ENCODE measurements at regions not wholly inside any gene's neighbourhood (a gene's known extent, or its start where the extent isn't known, plus 50 kb on each side); places are given as distances from the start of the nearest gene placed in this dataset.

GRCh38 chr21:34011660-34012059 lies 61.7 kb upstream of the MRPS6 start:
- Histone ChIP-seq H3K36me3 (ENCODE audit: control insufficient read depth, insufficient read depth, low read length) (no peaks in the 10 kb centered on the region), H3K4me1 (ENCODE audit: control insufficient read depth, insufficient read depth, low read length) (no peaks in the 10 kb centered on the region), H3K9me3 (ENCODE audit: control insufficient read depth, low read length) (no peaks in the 10 kb centered on the region), H3K27ac (ENCODE audit: insufficient read depth, low read depth, low read length, poor library complexity, severe bottlenecking) (no peak overlapping the region), H3K4me3 (ENCODE audit: insufficient read depth, low read depth, low read length) (no peak overlapping the region), H3K27me3 (ENCODE audit: control insufficient read depth, insufficient read depth, low read length, poor library complexity, severe bottlenecking) (no peaks in the 10 kb centered on the region)
- 100% methylated on average over 1 of the region's 1 CpG; no CpG with 5 or more reads in 1 of the 2 experiments for WGBS, 2 experiments

GRCh38 chr21:34009193-34009592 lies 64.2 kb upstream of the MRPS6 start:
- no peaks in the 10 kb centered on the region for H3K36me3 ChIP-seq (ENCODE audit: control insufficient read depth, insufficient read depth, low read length)
- H3K4me3 ChIP-seq (ENCODE audit: insufficient read depth, low read depth, low read length): no peak overlapping the region
- no peaks in the 10 kb centered on the region for H3K4me1 ChIP-seq (ENCODE audit: control insufficient read depth, insufficient read depth, low read length)
- 64 to 66% methylated on average over 3 of the region's 3 CpGs for WGBS, 2 experiments
- no peak overlapping the region for H3K27ac ChIP-seq (ENCODE audit: insufficient read depth, low read depth, low read length, poor library complexity, severe bottlenecking)
- H3K27me3 ChIP-seq (ENCODE audit: control insufficient read depth, insufficient read depth, low read length, poor library complexity, severe bottlenecking): no peaks in the 10 kb centered on the region
- no peaks in the 10 kb centered on the region for H3K9me3 ChIP-seq (ENCODE audit: control insufficient read depth, low read length)

- no peaks in the 10 kb centered on the region for H3K36me3 ChIP-seq (ENCODE audit: control insufficient read depth, insufficient read depth, low read length)
- H3K4me3 ChIP-seq (ENCODE audit: insufficient read depth, low read depth, low read length): no peak overlapping the region
- WGBS, 2 experiments: 73 to 77% methylated on average over 5 of the region's 5 CpGs
- no peaks in the 10 kb centered on the region for H3K27me3 ChIP-seq (ENCODE audit: control insufficient read depth, insufficient read depth, low read length, poor library complexity, severe bottlenecking)
- no peaks in the 10 kb centered on the region for H3K4me1 ChIP-seq (ENCODE audit: control insufficient read depth, insufficient read depth, low read length)
- no peak overlapping the region for H3K27ac ChIP-seq (ENCODE audit: insufficient read depth, low read depth, low read length, poor library complexity, severe bottlenecking)
- no peaks in the 10 kb centered on the region for H3K9me3 ChIP-seq (ENCODE audit: control insufficient read depth, low read length)
These were observed 64.8 kb upstream of the MRPS6 start for GRCh38 chr21:34008618-34009017.

GRCh38 chr21:34006611-34007168 lies 66.7 kb upstream of the MRPS6 start:
- Histone ChIP-seq H3K27me3 (ENCODE audit: control insufficient read depth, insufficient read depth, low read length, poor library complexity, severe bottlenecking) (no peaks in the 10 kb centered on the region), H3K36me3 (ENCODE audit: control insufficient read depth, insufficient read depth, low read length) (no peaks in the 10 kb centered on the region), H3K4me1 (ENCODE audit: control insufficient read depth, insufficient read depth, low read length) (no peaks in the 10 kb centered on the region), H3K9me3 (ENCODE audit: control insufficient read depth, low read length) (no peaks in the 10 kb centered on the region), H3K4me3 (ENCODE audit: insufficient read depth, low read depth, low read length) (no peak overlapping the region), H3K27ac (ENCODE audit: insufficient read depth, low read depth, low read length, poor library complexity, severe bottlenecking) (no peak overlapping the region)
- WGBS, 2 experiments: 93 to 94% methylated on average over 6 of the region's 6 CpGs

GRCh38 chr21:34004974-34005373 lies 68.4 kb upstream of the MRPS6 start:
- Histone ChIP-seq H3K4me1 (ENCODE audit: control insufficient read depth, insufficient read depth, low read length) (no peaks in the 10 kb centered on the region), H3K27ac (ENCODE audit: insufficient read depth, low read depth, low read length, poor library complexity, severe bottlenecking) (no peak overlapping the region), H3K36me3 (ENCODE audit: control insufficient read depth, insufficient read depth, low read length) (no peaks in the 10 kb centered on the region), H3K9me3 (ENCODE audit: control insufficient read depth, low read length) (no peaks in the 10 kb centered on the region), H3K4me3 (ENCODE audit: insufficient read depth, low read depth, low read length) (no peak overlapping the region), H3K27me3 (ENCODE audit: control insufficient read depth, insufficient read depth, low read length, poor library complexity, severe bottlenecking) (no peaks in the 10 kb centered on the region)
- WGBS, 2 experiments: 85 to 86% methylated on average over 5 of the region's 5 CpGs

- H3K4me3 ChIP-seq (ENCODE audit: insufficient read depth, low read depth, low read length): no peak overlapping the region
These were observed 69.1 kb upstream of the MRPS6 start for GRCh38 chr21:34004013-34004938.

GRCh38 chr21:34003428-34003827 lies 70.0 kb upstream of the MRPS6 start:
- H3K9me3 ChIP-seq (ENCODE audit: control insufficient read depth, low read length): no peaks in the 10 kb centered on the region
- H3K4me1 ChIP-seq (ENCODE audit: control insufficient read depth, insufficient read depth, low read length): no peaks in the 10 kb centered on the region
- no peak overlapping the region for H3K27ac ChIP-seq (ENCODE audit: insufficient read depth, low read depth, low read length, poor library complexity, severe bottlenecking)
- 86 to 93% methylated on average over 1 of the region's 1 CpG for WGBS, 2 experiments
- H3K4me3 ChIP-seq (ENCODE audit: insufficient read depth, low read depth, low read length): no peak overlapping the region
- H3K27me3 ChIP-seq (ENCODE audit: control insufficient read depth, insufficient read depth, low read length, poor library complexity, severe bottlenecking): no peaks in the 10 kb centered on the region
- no peaks in the 10 kb centered on the region for H3K36me3 ChIP-seq (ENCODE audit: control insufficient read depth, insufficient read depth, low read length)

More at GRCh38 chr21:34004013-34004938, 69.1 kb upstream of the MRPS6 start:
- Histone ChIP-seq H3K4me1 (ENCODE audit: control insufficient read depth, insufficient read depth, low read length) (no peaks in the 10 kb centered on the region), H3K9me3 (ENCODE audit: control insufficient read depth, low read length) (no peaks in the 10 kb centered on the region), H3K27ac (ENCODE audit: insufficient read depth, low read depth, low read length, poor library complexity, severe bottlenecking) (no peak overlapping the region), H3K27me3 (ENCODE audit: control insufficient read depth, insufficient read depth, low read length, poor library complexity, severe bottlenecking) (no peaks in the 10 kb centered on the region), H3K36me3 (ENCODE audit: control insufficient read depth, insufficient read depth, low read length) (no peaks in the 10 kb centered on the region)
- 93 to 95% methylated on average over 7 of the region's 7 CpGs for WGBS, 2 experiments

GRCh38 chr21:34000375-34000774 lies 73.0 kb upstream of the MRPS6 start:
- no peaks in the 10 kb centered on the region for H3K36me3 ChIP-seq (ENCODE audit: control insufficient read depth, insufficient read depth, low read length)
- H3K4me3 ChIP-seq (ENCODE audit: insufficient read depth, low read depth, low read length): no peak overlapping the region
- H3K4me1 ChIP-seq (ENCODE audit: control insufficient read depth, insufficient read depth, low read length): no peaks in the 10 kb centered on the region
- WGBS, 2 experiments: 94 to 96% methylated on average over 4 of the region's 4 CpGs
- H3K9me3 ChIP-seq (ENCODE audit: control insufficient read depth, low read length): no peaks in the 10 kb centered on the region
- H3K27ac ChIP-seq (ENCODE audit: insufficient read depth, low read depth, low read length, poor library complexity, severe bottlenecking): no peak overlapping the region
- H3K27me3 ChIP-seq (ENCODE audit: control insufficient read depth, insufficient read depth, low read length, poor library complexity, severe bottlenecking): no peaks in the 10 kb centered on the region

GRCh38 chr21:33998809-33999208 lies 74.6 kb upstream of the MRPS6 start:
- WGBS, 2 experiments: 93 to 94% methylated on average over 8 of the region's 8 CpGs
- H3K27me3 ChIP-seq (ENCODE audit: control insufficient read depth, insufficient read depth, low read length, poor library complexity, severe bottlenecking): no peaks in the 10 kb centered on the region

GRCh38 chr21:33998402-33998801 lies 75.0 kb upstream of the MRPS6 start:
- Histone ChIP-seq H3K9me3 (ENCODE audit: control insufficient read depth, low read length) (no peaks in the 10 kb centered on the region), H3K36me3 (ENCODE audit: control insufficient read depth, insufficient read depth, low read length) (no peaks in the 10 kb centered on the region), H3K4me1 (ENCODE audit: control insufficient read depth, insufficient read depth, low read length) (no peaks in the 10 kb centered on the region), H3K27ac (ENCODE audit: insufficient read depth, low read depth, low read length, poor library complexity, severe bottlenecking) (no peak overlapping the region), H3K27me3 (ENCODE audit: control insufficient read depth, insufficient read depth, low read length, poor library complexity, severe bottlenecking) (no peaks in the 10 kb centered on the region), H3K4me3 (ENCODE audit: insufficient read depth, low read depth, low read length) (no peak overlapping the region)
- 89 to 92% methylated on average over 1 of the region's 1 CpG for WGBS, 2 experiments

More at GRCh38 chr21:33998809-33999208, 74.6 kb upstream of the MRPS6 start:
- Histone ChIP-seq H3K9me3 (ENCODE audit: control insufficient read depth, low read length) (no peaks in the 10 kb centered on the region), H3K4me3 (ENCODE audit: insufficient read depth, low read depth, low read length) (no peak overlapping the region), H3K36me3 (ENCODE audit: control insufficient read depth, insufficient read depth, low read length) (no peaks in the 10 kb centered on the region), H3K27ac (ENCODE audit: insufficient read depth, low read depth, low read length, poor library complexity, severe bottlenecking) (no peak overlapping the region), H3K4me1 (ENCODE audit: control insufficient read depth, insufficient read depth, low read length) (no peaks in the 10 kb centered on the region)

Data from ectodermal cell (in vitro differentiated cells).